CD8-positive, alpha-beta memory T cell (primary cell): ENCODE measurements at regions not wholly inside any gene's neighbourhood (a gene's known extent, or its start where the extent isn't known, plus 50 kb on each side); places are given as distances from the start of the nearest gene placed in this dataset.
A peak's percentile ranks its signal among the peaks of the same experiment; 100 is the strongest.

Source experiments
- CTCF ChIA-PET: fragments of 350-600 bp; sonication (Branson Sonifier 250); formaldehyde crosslinking; loops from one replicate; lab custom pipeline; 2021; ENCODE audit warnings: antibody characterized with exemption; lab: Charles Lee
- POLR2A ChIA-PET: fragments of 350-600 bp; sonication (Branson Sonifier 250); formaldehyde crosslinking; loops from one replicate; lab custom pipeline; 2021; ENCODE audit warnings: antibody characterized with exemption; lab: Charles Lee
- DNase-seq, 5 donors: peaks; one replicate each; pipeline versions ENCODE4 v3.0.0 to v3.0.0-alpha.2; 2020 to 2022; ENCODE audit warnings: mixed read lengths in 1 of 5
- H3K27ac ChIP-seq: one replicate; pipeline ENCODE4 v1.7.0; 2013; ENCODE audit warnings: low read depth, mild to moderate bottlenecking, low read length, moderate library complexity
- H3K27me3 ChIP-seq: 2 replicates; pipeline ENCODE4 v1.7.0; 2013; ENCODE audit warnings: low read length, mild to moderate bottlenecking; ENCODE audit not compliant: insufficient read depth, poor library complexity, severe bottlenecking
- H3K36me3 ChIP-seq: 2 replicates; pipeline ENCODE4 v1.7.0; 2013; ENCODE audit warnings: mild to moderate bottlenecking, low read length, moderate library complexity; ENCODE audit not compliant: insufficient read depth
- H3K4me1 ChIP-seq: 2 replicates; pipeline ENCODE4 v1.7.0; 2013; ENCODE audit warnings: mild to moderate bottlenecking, low read length, moderate library complexity; ENCODE audit not compliant: insufficient read depth
- H3K4me3 ChIP-seq: 2 replicates; pipeline ENCODE4 v1.7.0; 2013; ENCODE audit warnings: mild to moderate bottlenecking, low read length
- H3K9me3 ChIP-seq: 2 replicates; pipeline ENCODE4 v1.7.0; 2013; ENCODE audit warnings: mild to moderate bottlenecking, low read length
- H3K27ac Mint-ChIP-seq, 8 donors: one replicate each; pipeline ENCODE4 v1.8.0; 2020 to 2021; ENCODE audit warnings: mixed read lengths in 8 of 8, mild to moderate bottlenecking in 6 of 8, inconsistent platforms in 3 of 8, moderate library complexity in 3 of 8
- H3K27me3 Mint-ChIP-seq, 2 donors: one replicate each; pipeline ENCODE4 v1.8.0; 2020 to 2021; ENCODE audit warnings: mixed read lengths in 2 of 2, mild to moderate bottlenecking in 1 of 2, moderate library complexity in 1 of 2
- H3K36me3 Mint-ChIP-seq, 3 donors: one replicate each; pipeline ENCODE4 v1.8.0; 2020 to 2021; ENCODE audit warnings: mixed read lengths in 3 of 3, inconsistent platforms in 1 of 3, mild to moderate bottlenecking in 1 of 3
- H3K4me1 Mint-ChIP-seq, 3 donors: one replicate each; pipeline ENCODE4 v1.8.0; 2020 to 2021; ENCODE audit warnings: mixed read lengths in 3 of 3, inconsistent platforms in 1 of 3, mild to moderate bottlenecking in 1 of 3
- H3K4me3 Mint-ChIP-seq, 7 donors: one replicate each; pipeline ENCODE4 v1.8.0; 2020 to 2021; ENCODE audit warnings: mixed read lengths in 7 of 7, mild to moderate bottlenecking in 6 of 7, moderate library complexity in 4 of 7, inconsistent platforms in 2 of 7
- H3K9me3 Mint-ChIP-seq, 5 donors: one replicate each; pipeline ENCODE4 v1.8.0; 2020 to 2022; ENCODE audit warnings: mixed read lengths in 5 of 5, mild to moderate bottlenecking in 3 of 5, moderate library complexity in 2 of 5, inconsistent platforms in 1 of 5

DNA sequence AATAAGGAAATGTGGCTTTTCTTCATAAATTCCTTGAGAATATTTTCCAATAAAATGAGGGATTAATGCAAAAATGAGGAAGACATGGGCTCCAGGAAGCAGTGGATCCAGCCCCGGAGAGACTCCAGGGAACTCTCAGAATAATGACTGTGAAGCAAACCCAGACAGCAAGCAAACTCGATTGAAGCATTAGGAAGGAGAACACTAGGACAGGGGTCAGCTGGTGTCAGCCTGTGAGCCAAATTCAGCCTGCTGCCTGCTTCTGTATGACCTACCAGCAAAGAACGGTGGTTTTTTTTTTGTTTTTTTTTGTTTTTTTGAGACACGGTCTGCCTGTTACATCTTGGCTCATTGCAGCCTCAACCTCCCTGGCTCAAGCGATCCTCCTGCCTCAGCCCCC is 133.9 kb upstream of the FOXN2 start:
- no peaks in the 10 kb centered on the region for H3K4me1 ChIP-seq
- no peaks in the 10 kb centered on the region for H3K27me3 ChIP-seq
- POLR2A ChIA-PET: no interaction called here
- Mint-ChIP-seq H3K9me3 (no peaks in the 10 kb centered on the region), H3K27me3 (no peaks in the 10 kb centered on the region), H3K36me3 (no peaks in the 10 kb centered on the region), H3K27ac (peak overlapping the region in 1 of 8 donors; percentile 76), H3K4me3 (no peak overlapping the region), H3K4me1 (no peaks in the 10 kb centered on the region)
- DNase-seq: no peak
- H3K4me3 ChIP-seq: no peak overlapping the region
- no peak overlapping the region for H3K27ac ChIP-seq
- H3K36me3 ChIP-seq: no peaks in the 10 kb centered on the region
- CTCF ChIA-PET: no interaction called here
- H3K9me3 ChIP-seq: no peaks in the 10 kb centered on the region

GRCh38 chr2:48183276-48183675 is 131.2 kb upstream of the FOXN2 start:
- no peak overlapping the region for H3K4me3 ChIP-seq
- H3K9me3 ChIP-seq: no peaks in the 10 kb centered on the region
- H3K4me3 Mint-ChIP-seq: no peak overlapping the region
- H3K27me3 Mint-ChIP-seq: peaks cover 0 to 4% of the 10 kb centered on the region in 2 donors
- peaks cover 0 to 7% (median 0%) of the 10 kb centered on the region in 3 donors for H3K36me3 Mint-ChIP-seq
- ChIA-PET CTCF (no interaction called here), POLR2A (no interaction called here)
- no peaks in the 10 kb centered on the region for H3K4me1 Mint-ChIP-seq
- no peaks in the 10 kb centered on the region for H3K4me1 ChIP-seq
- peaks cover 0 to 4% (median 0%) of the 10 kb centered on the region in 5 donors for H3K9me3 Mint-ChIP-seq
- no peaks in the 10 kb centered on the region for H3K27me3 ChIP-seq
- no peak overlapping the region for H3K27ac Mint-ChIP-seq
- no peak overlapping the region for H3K27ac ChIP-seq
- DNase-seq: no peak
- no peaks in the 10 kb centered on the region for H3K36me3 ChIP-seq

- Histone ChIP-seq H3K36me3 (no peaks in the 10 kb centered on the region), H3K9me3 (no peaks in the 10 kb centered on the region), H3K4me1 (no peaks in the 10 kb centered on the region), H3K27ac (no peak overlapping the region), H3K27me3 (no peaks in the 10 kb centered on the region), H3K4me3 (no peak overlapping the region)
- peaks cover 0 to 4% (median 0%) of the 10 kb centered on the region in 5 donors for H3K9me3 Mint-ChIP-seq
- H3K4me3 Mint-ChIP-seq: no peak overlapping the region
- ChIA-PET POLR2A (no interaction called here), CTCF (no interaction called here)
- no peak for DNase-seq
- H3K27ac Mint-ChIP-seq: no peak overlapping the region
- peaks cover 0 to 7% (median 0%) of the 10 kb centered on the region in 3 donors for H3K36me3 Mint-ChIP-seq
- H3K27me3 Mint-ChIP-seq: peaks cover 0 to 4% of the 10 kb centered on the region in 2 donors
- H3K4me1 Mint-ChIP-seq: no peaks in the 10 kb centered on the region
Measured at GRCh38 chr2:48183991-48184390, 130.5 kb upstream of the FOXN2 start.

GRCh38 chr2:48187503-48187902 is 127.0 kb upstream of the FOXN2 start:
- Histone ChIP-seq H3K9me3 (no peaks in the 10 kb centered on the region), H3K4me3 (no peak overlapping the region), H3K4me1 (no peaks in the 10 kb centered on the region), H3K27ac (no peak overlapping the region), H3K27me3 (no peaks in the 10 kb centered on the region), H3K36me3 (no peaks in the 10 kb centered on the region)
- H3K36me3 Mint-ChIP-seq: peaks cover 0 to 10% (median 0%) of the 10 kb centered on the region in 3 donors
- no peaks in the 10 kb centered on the region for H3K4me1 Mint-ChIP-seq
- no peak overlapping the region for H3K27ac Mint-ChIP-seq
- ChIA-PET POLR2A (no interaction called here), CTCF (no interaction called here)
- peaks cover 0 to 4% of the 10 kb centered on the region in 2 donors for H3K27me3 Mint-ChIP-seq
- H3K9me3 Mint-ChIP-seq: peaks cover 0 to 4% (median 0%) of the 10 kb centered on the region in 5 donors
- DNase-seq: no peak
- H3K4me3 Mint-ChIP-seq: no peak overlapping the region

GRCh38 chr2:48189552-48190228 is 124.8 kb upstream of the FOXN2 start:
- Histone ChIP-seq H3K4me1 (no peaks in the 10 kb centered on the region), H3K27ac (no peak overlapping the region), H3K9me3 (no peaks in the 10 kb centered on the region), H3K27me3 (no peaks in the 10 kb centered on the region), H3K36me3 (no peaks in the 10 kb centered on the region), H3K4me3 (no peak overlapping the region)
- H3K4me1 Mint-ChIP-seq: no peaks in the 10 kb centered on the region
- H3K36me3 Mint-ChIP-seq: peaks cover 0 to 10% (median 0%) of the 10 kb centered on the region in 3 donors
- no peak for DNase-seq
- POLR2A ChIA-PET: no interaction called here
- H3K9me3 Mint-ChIP-seq: peaks cover 0 to 4% (median 0%) of the 10 kb centered on the region in 5 donors
- no peak overlapping the region for H3K27ac Mint-ChIP-seq
- no peak overlapping the region for H3K4me3 Mint-ChIP-seq
- peaks cover 0 to 4% of the 10 kb centered on the region in 2 donors for H3K27me3 Mint-ChIP-seq
- CTCF ChIA-PET: no interaction called here

GRCh38 chr2:48190230-48190629 is 124.3 kb upstream of the FOXN2 start:
- Mint-ChIP-seq H3K9me3 (peaks cover 0 to 4% (median 0%) of the 10 kb centered on the region in 5 donors), H3K27ac (no peak overlapping the region), H3K27me3 (peaks cover 0 to 4% of the 10 kb centered on the region in 2 donors), H3K4me3 (no peak overlapping the region), H3K36me3 (peaks cover 0 to 10% (median 0%) of the 10 kb centered on the region in 3 donors), H3K4me1 (no peaks in the 10 kb centered on the region)
- no peak for DNase-seq
- Histone ChIP-seq H3K27me3 (no peaks in the 10 kb centered on the region), H3K4me3 (no peak overlapping the region), H3K27ac (no peak overlapping the region), H3K4me1 (no peaks in the 10 kb centered on the region), H3K9me3 (no peaks in the 10 kb centered on the region), H3K36me3 (no peaks in the 10 kb centered on the region)
- ChIA-PET CTCF (no interaction called here), POLR2A (no interaction called here)

- ChIA-PET CTCF (no interaction called here), POLR2A (no interaction called here)
- H3K9me3 Mint-ChIP-seq: no peaks in the 10 kb centered on the region
- Histone ChIP-seq H3K27me3 (no peaks in the 10 kb centered on the region), H3K9me3 (no peaks in the 10 kb centered on the region), H3K4me1 (no peaks in the 10 kb centered on the region), H3K36me3 (no peaks in the 10 kb centered on the region), H3K4me3 (no peak overlapping the region), H3K27ac (no peak overlapping the region)
- H3K36me3 Mint-ChIP-seq: peaks cover 0 to 3% (median 0%) of the 10 kb centered on the region in 3 donors
- H3K27me3 Mint-ChIP-seq: peaks cover 0 to 2% of the 10 kb centered on the region in 2 donors
- H3K27ac Mint-ChIP-seq: no peak overlapping the region
- no peak overlapping the region for H3K4me3 Mint-ChIP-seq
- H3K4me1 Mint-ChIP-seq: no peaks in the 10 kb centered on the region
- DNase-seq: no peak
Measured at GRCh38 chr2:48194641-48195040, 119.8 kb upstream of the FOXN2 start.

GRCh38 chr2:48195169-48195568 is 119.3 kb upstream of the FOXN2 start:
- Mint-ChIP-seq H3K27ac (peak overlapping the region in 2 of 8 donors; percentile 6 to 9), H3K9me3 (no peaks in the 10 kb centered on the region), H3K4me1 (no peaks in the 10 kb centered on the region), H3K4me3 (no peak overlapping the region), H3K27me3 (peaks cover 0 to 2% of the 10 kb centered on the region in 2 donors), H3K36me3 (no peaks in the 10 kb centered on the region)
- Histone ChIP-seq H3K27ac (no peak overlapping the region), H3K36me3 (no peaks in the 10 kb centered on the region), H3K4me3 (no peak overlapping the region), H3K9me3 (no peaks in the 10 kb centered on the region), H3K27me3 (no peaks in the 10 kb centered on the region), H3K4me1 (no peaks in the 10 kb centered on the region)
- ChIA-PET POLR2A (no interaction called here), CTCF (no interaction called here)
- no peak for DNase-seq
